CD4-positive, alpha-beta T cell (primary cell): ENCODE measurements at regions not wholly inside any gene's neighbourhood (a gene's known extent, or its start where the extent isn't known, plus 50 kb on each side); places are given as distances from the start of the nearest gene placed in this dataset.

Experiments
- ATAC-seq: fragments of 200-7000 bp; cut with Tn5 transposase; one replicate; pipeline ENCODE4 v1.10.0; 2022; ENCODE audit warnings: mild to moderate bottlenecking; ENCODE audit not compliant: poor library complexity
- CTCF ChIA-PET: fragments of 350-600 bp; sonication (Branson Sonifier 250); formaldehyde crosslinking; loops from one replicate; lab custom pipeline; 2021; ENCODE audit warnings: antibody characterized with exemption, inconsistent platforms; lab: Charles Lee
- POLR2A ChIA-PET: fragments of 350-600 bp; sonication (Branson Sonifier 250); formaldehyde crosslinking; loops from one replicate; lab custom pipeline; 2021; ENCODE audit warnings: antibody characterized with exemption, inconsistent platforms; lab: Charles Lee
- DNase-seq, 14 experiments: peaks; one replicate each; pipeline ENCODE4 v3.0.0-alpha.2; 2013 to 2020; ENCODE audit warnings: mixed read lengths in 2 of 14
- H3K27ac ChIP-seq, 2 donors: one replicate each; pipeline versions ENCODE4 v1.5.1 to v1.7.0; 2013; ENCODE audit warnings: low read length in 2 of 2, low read depth in 1 of 2, mild to moderate bottlenecking in 1 of 2
- H3K27me3 ChIP-seq, 2 experiments: 1 replicate in 1 of 2; 2 replicates in 1 of 2; pipeline versions ENCODE4 v1.6.1 to v1.7.0; 2013; ENCODE audit warnings: low read length in 2 of 2, control low read depth in 1 of 2, mild to moderate bottlenecking in 1 of 2, moderate library complexity in 1 of 2; ENCODE audit not compliant: insufficient read depth in 2 of 2, control insufficient read depth in 1 of 2
- H3K36me3 ChIP-seq: one replicate; pipeline ENCODE4 v1.6.1; 2013; ENCODE audit warnings: low read length, control low read depth; ENCODE audit not compliant: insufficient read depth
- H3K4me1 ChIP-seq: one replicate; pipeline ENCODE4 v1.6.1; 2013; ENCODE audit warnings: low read length, control low read depth; ENCODE audit not compliant: insufficient read depth
- H3K4me3 ChIP-seq: one replicate; pipeline ENCODE4 v1.5.1; 2013; ENCODE audit warnings: mild to moderate bottlenecking, low read length, moderate library complexity
- H3K9me3 ChIP-seq, 2 experiments: 1 replicate in 1 of 2; 2 replicates in 1 of 2; pipeline versions ENCODE4 v1.6.1 to v1.7.0; 2013; ENCODE audit warnings: low read length in 2 of 2, mild to moderate bottlenecking in 2 of 2, control low read depth in 1 of 2, moderate library complexity in 1 of 2; ENCODE audit not compliant: control insufficient read depth in 1 of 2, insufficient read depth in 1 of 2
- H3K27ac Mint-ChIP-seq: one replicate; pipeline ENCODE4 v1.8.0; 2020; ENCODE audit warnings: mixed read lengths
- H3K27me3 Mint-ChIP-seq: one replicate; pipeline ENCODE4 v1.8.0; 2021; ENCODE audit warnings: mixed read lengths
- H3K36me3 Mint-ChIP-seq: one replicate; pipeline ENCODE4 v1.8.0; 2021; ENCODE audit warnings: low read depth, mixed read lengths
- H3K4me1 Mint-ChIP-seq: one replicate; pipeline ENCODE4 v1.8.0; 2021; ENCODE audit warnings: low read depth, mixed read lengths
- H3K4me3 Mint-ChIP-seq: one replicate; pipeline ENCODE4 v1.8.0; 2020; ENCODE audit warnings: mild to moderate bottlenecking, mixed read lengths
- H3K9me3 Mint-ChIP-seq: one replicate; pipeline ENCODE4 v1.8.0; 2020; ENCODE audit warnings: mixed read lengths
- intact Hi-C, 2 experiments: fragments of 100-400 bp; cut with DNase I in 1 of 2; cut with micrococcal nuclease in 1 of 2; formaldehyde crosslinking; loops; one replicate each; pipeline versions ENCODE4 v1.15.1 to v1.9.0; 2023 to 2025; cut with DNase I, micrococcal nuclease
- TF ChIP-seq, protein P1 (sequence below): fragments of 200-600 bp; IDR thresholded peaks from one replicate; pipeline ENCODE4 v1.8.0; 2022; ENCODE audit warnings: antibody characterized with exemption, mild to moderate bottlenecking

DNA sequence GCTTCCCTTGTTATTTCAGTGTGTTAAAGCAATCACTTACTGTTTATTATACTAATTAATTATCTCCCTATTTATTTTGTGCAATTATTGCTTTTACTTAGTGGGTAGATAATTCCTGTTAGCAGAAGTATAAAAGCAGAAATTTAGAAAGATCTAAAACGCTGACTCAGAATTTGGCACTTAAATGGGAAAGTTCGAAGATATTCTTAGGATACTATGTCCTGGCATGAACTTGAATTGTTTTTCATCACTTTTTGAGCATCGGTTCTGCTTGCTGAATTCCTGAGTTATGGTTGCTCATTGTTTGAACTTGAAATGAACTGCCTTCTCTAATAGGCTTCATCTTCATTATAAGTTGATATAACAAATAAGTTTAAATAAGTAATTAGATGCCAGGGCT is 325.4 kb downstream of the JRKL start:
- ATAC-seq: no peak
- Histone ChIP-seq H3K4me3 (no peak overlapping the region), H3K36me3 (no peaks in the 10 kb centered on the region), H3K9me3 (peaks cover 0 to 4% of the 10 kb centered on the region in 2 experiments), H3K27me3 (no peaks in the 10 kb centered on the region), H3K27ac (no peak overlapping the region), H3K4me1 (no peaks in the 10 kb centered on the region)
- Mint-ChIP-seq H3K27ac (no peak overlapping the region), H3K9me3 (no peaks in the 10 kb centered on the region), H3K27me3 (no peaks in the 10 kb centered on the region), H3K36me3 (no peaks in the 10 kb centered on the region), H3K4me1 (no peaks in the 10 kb centered on the region), H3K4me3 (no peak overlapping the region)
- POLR2A ChIA-PET: no interaction called here
- CTCF ChIA-PET: no interaction called here
- DNase-seq: no peak
- TF ChIP-seq, protein P1, sequence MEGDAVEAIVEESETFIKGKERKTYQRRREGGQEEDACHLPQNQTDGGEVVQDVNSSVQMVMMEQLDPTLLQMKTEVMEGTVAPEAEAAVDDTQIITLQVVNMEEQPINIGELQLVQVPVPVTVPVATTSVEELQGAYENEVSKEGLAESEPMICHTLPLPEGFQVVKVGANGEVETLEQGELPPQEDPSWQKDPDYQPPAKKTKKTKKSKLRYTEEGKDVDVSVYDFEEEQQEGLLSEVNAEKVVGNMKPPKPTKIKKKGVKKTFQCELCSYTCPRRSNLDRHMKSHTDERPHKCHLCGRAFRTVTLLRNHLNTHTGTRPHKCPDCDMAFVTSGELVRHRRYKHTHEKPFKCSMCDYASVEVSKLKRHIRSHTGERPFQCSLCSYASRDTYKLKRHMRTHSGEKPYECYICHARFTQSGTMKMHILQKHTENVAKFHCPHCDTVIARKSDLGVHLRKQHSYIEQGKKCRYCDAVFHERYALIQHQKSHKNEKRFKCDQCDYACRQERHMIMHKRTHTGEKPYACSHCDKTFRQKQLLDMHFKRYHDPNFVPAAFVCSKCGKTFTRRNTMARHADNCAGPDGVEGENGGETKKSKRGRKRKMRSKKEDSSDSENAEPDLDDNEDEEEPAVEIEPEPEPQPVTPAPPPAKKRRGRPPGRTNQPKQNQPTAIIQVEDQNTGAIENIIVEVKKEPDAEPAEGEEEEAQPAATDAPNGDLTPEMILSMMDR: no peak
- intact Hi-C loops: no loop called here

DNA sequence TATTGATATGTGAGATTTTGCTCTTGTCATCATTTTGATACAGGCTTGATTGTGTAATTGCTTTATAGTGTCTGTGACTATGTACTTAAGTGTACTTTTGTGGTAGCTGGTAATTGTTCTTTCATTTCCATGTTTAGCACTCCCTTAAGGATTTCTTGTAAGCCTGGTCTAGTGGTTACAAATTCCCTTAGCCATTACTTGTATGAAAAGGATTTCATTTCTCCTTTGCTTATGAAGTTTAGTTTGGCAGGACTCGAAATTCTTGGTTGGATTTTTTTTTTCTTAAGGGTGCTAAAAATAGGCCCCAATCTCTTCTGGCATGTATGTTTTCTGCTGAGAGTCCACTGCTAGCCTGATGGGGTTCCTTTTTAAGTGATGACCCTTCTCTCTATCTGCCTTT is 346.8 kb downstream of the JRKL start:
- Mint-ChIP-seq H3K27ac (no peak overlapping the region), H3K4me3 (no peak overlapping the region), H3K27me3 (no peaks in the 10 kb centered on the region), H3K9me3 (no peaks in the 10 kb centered on the region), H3K36me3 (no peaks in the 10 kb centered on the region), H3K4me1 (no peaks in the 10 kb centered on the region)
- H3K4me1 ChIP-seq: no peaks in the 10 kb centered on the region
- ATAC-seq (no peak), DNase-seq (no peak)
- TF ChIP-seq, protein P1: no peak
- ChIA-PET CTCF (no interaction called here), POLR2A (no interaction called here)
- no peak overlapping the region for H3K27ac ChIP-seq
- no peaks in the 10 kb centered on the region for H3K27me3 ChIP-seq
- peaks cover 0 to 7% of the 10 kb centered on the region in 2 experiments for H3K9me3 ChIP-seq
- no peaks in the 10 kb centered on the region for H3K36me3 ChIP-seq
- intact Hi-C loops: no loop called here
- H3K4me3 ChIP-seq: no peak overlapping the region

GRCh38 chr11:96738311-96738710 is 348.5 kb downstream of the JRKL start:
- Histone ChIP-seq H3K36me3 (no peaks in the 10 kb centered on the region), H3K9me3 (peaks cover 0 to 15% of the 10 kb centered on the region in 2 experiments), H3K27ac (no peak overlapping the region), H3K4me1 (no peaks in the 10 kb centered on the region), H3K4me3 (no peak overlapping the region), H3K27me3 (no peaks in the 10 kb centered on the region)
- no peaks in the 10 kb centered on the region for H3K36me3 Mint-ChIP-seq
- H3K9me3 Mint-ChIP-seq: peaks cover 3% of the 10 kb centered on the region
- intact Hi-C loops: no loop called here
- ChIA-PET CTCF (interaction anchor here (0.6 kb wide), 1 partner anchor 13 kb away, joined by 3 read pairs; no protein-coding TSS in a partner anchor), POLR2A (no interaction called here)
- H3K27ac Mint-ChIP-seq: no peak overlapping the region
- no peak for DNase-seq
- no peak overlapping the region for H3K4me3 Mint-ChIP-seq
- H3K27me3 Mint-ChIP-seq: no peaks in the 10 kb centered on the region
- no peaks in the 10 kb centered on the region for H3K4me1 Mint-ChIP-seq
- no peak for ATAC-seq
- TF ChIP-seq, protein P1: no peak
